Osteocyte (in vitro differentiated cells): ENCODE measurements at regions not wholly inside any gene's neighbourhood (a gene's known extent, or its start where the extent isn't known, plus 50 kb on each side); places are given as distances from the start of the nearest gene placed in this dataset.

Experiments
- DNase-seq: peaks from one replicate; pipeline ENCODE4 v3.0.0; 2021; ENCODE audit warnings: mixed read lengths; ENCODE audit not compliant: unreplicated experiment; ENCODE audit errors: extremely low spot score
- H3K27ac Mint-ChIP-seq: one replicate; pipeline ENCODE4 v1.8.0; 2021; ENCODE audit warnings: mild to moderate bottlenecking, mixed read lengths; ENCODE audit not compliant: unreplicated experiment
- H3K27me3 Mint-ChIP-seq: one replicate; pipeline ENCODE4 v1.8.0; 2021; ENCODE audit warnings: mixed read lengths; ENCODE audit not compliant: unreplicated experiment
- H3K36me3 Mint-ChIP-seq: one replicate; pipeline ENCODE4 v1.8.0; 2021; ENCODE audit warnings: mixed read lengths; ENCODE audit not compliant: unreplicated experiment
- H3K4me1 Mint-ChIP-seq: one replicate; pipeline ENCODE4 v1.8.0; 2021; ENCODE audit warnings: mixed read lengths; ENCODE audit not compliant: unreplicated experiment
- H3K4me3 Mint-ChIP-seq: one replicate; pipeline ENCODE4 v1.8.0; 2021; ENCODE audit warnings: mild to moderate bottlenecking, moderate library complexity, mixed read lengths; ENCODE audit not compliant: unreplicated experiment
- H3K9me3 Mint-ChIP-seq: one replicate; pipeline ENCODE4 v1.8.0; 2021; ENCODE audit warnings: mixed read lengths; ENCODE audit not compliant: unreplicated experiment
- TF ChIP-seq, protein P1 (sequence below): fragments of 200-600 bp; sonication (generic); IDR thresholded peaks from 2 replicates; pipeline ENCODE4 v1.5.0; 2021; ENCODE audit warnings: antibody characterized with exemption, mild to moderate bottlenecking, moderate library complexity

DNA sequence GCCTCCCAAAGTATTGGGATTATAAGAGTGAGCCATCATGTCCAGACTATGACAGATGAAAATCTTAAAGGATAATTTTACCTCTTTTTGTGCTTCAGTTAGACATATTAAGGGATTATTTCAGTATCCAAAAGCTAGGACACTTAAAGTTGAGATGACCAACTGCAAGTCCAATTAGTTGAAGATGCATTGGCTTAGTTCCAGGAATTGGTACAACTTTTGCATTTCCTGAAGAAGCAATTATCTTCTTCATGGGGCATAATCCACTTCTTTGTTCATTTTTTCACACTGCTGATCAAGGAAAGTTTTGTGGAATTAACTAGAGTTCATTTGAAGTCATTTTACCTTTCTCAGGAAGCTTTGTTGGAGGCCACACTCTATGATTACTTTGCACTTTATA lies 72.0 kb upstream of the HECW1 start:
- H3K27me3 Mint-ChIP-seq: peaks cover 46% of the 10 kb centered on the region
- H3K4me1 Mint-ChIP-seq: peaks cover 8% of the 10 kb centered on the region
- TF ChIP-seq, protein P1, sequence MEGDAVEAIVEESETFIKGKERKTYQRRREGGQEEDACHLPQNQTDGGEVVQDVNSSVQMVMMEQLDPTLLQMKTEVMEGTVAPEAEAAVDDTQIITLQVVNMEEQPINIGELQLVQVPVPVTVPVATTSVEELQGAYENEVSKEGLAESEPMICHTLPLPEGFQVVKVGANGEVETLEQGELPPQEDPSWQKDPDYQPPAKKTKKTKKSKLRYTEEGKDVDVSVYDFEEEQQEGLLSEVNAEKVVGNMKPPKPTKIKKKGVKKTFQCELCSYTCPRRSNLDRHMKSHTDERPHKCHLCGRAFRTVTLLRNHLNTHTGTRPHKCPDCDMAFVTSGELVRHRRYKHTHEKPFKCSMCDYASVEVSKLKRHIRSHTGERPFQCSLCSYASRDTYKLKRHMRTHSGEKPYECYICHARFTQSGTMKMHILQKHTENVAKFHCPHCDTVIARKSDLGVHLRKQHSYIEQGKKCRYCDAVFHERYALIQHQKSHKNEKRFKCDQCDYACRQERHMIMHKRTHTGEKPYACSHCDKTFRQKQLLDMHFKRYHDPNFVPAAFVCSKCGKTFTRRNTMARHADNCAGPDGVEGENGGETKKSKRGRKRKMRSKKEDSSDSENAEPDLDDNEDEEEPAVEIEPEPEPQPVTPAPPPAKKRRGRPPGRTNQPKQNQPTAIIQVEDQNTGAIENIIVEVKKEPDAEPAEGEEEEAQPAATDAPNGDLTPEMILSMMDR: no peak
- H3K36me3 Mint-ChIP-seq: no peaks in the 10 kb centered on the region
- no peak overlapping the region for H3K27ac Mint-ChIP-seq
- DNase-seq: no peak
- H3K9me3 Mint-ChIP-seq: no peaks in the 10 kb centered on the region
- no peak overlapping the region for H3K4me3 Mint-ChIP-seq

DNA sequence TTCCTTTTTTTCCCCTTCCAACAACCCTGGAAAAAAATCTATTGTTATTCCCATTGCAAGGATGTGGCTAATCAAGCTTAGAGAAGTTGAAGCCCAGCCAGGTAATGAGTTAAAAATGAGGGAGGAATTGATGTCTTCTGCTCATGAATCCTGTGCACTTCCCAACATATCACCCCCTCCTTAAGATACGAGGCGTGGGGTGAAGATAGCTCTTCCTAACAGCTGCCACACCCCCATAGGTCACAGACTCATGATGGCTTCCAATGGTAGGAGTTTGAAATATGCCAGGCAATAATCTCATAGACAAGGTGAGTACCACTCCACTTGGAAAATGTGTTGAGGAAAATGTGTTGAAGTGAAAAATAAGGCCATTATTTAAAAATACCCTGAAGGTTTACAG lies 71.3 kb upstream of the HECW1 start:
- Mint-ChIP-seq H3K27me3 (peaks cover 45% of the 10 kb centered on the region), H3K4me3 (no peak overlapping the region), H3K36me3 (no peaks in the 10 kb centered on the region), H3K4me1 (peaks cover 8% of the 10 kb centered on the region), H3K27ac (no peak overlapping the region), H3K9me3 (no peaks in the 10 kb centered on the region)
- DNase-seq: no peak
- TF ChIP-seq, protein P1: no peak

DNA sequence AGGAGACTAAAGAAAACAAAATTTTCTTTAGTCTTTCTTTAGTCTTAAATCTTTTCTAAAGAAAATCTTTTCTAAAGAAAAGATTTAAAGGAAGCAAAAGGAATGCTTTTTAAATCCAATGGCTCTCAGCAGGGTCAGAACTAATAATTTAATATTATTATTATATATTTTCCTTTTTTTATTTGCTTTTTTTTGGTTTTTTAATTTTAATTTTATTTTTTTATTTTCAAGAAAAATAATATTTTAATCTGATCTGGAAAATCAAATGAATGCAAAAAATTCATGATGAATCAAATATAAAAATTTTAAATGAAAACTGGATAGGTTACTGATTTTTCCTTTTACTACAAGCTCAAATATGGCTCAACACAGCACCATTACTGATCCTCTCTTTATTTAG lies 70.7 kb upstream of the HECW1 start:
- Mint-ChIP-seq H3K27ac (no peak overlapping the region), H3K27me3 (peaks cover 40% of the 10 kb centered on the region), H3K4me1 (peaks cover 8% of the 10 kb centered on the region), H3K4me3 (no peak overlapping the region), H3K9me3 (no peaks in the 10 kb centered on the region), H3K36me3 (no peaks in the 10 kb centered on the region)
- no peak for DNase-seq
- TF ChIP-seq, protein P1: no peak

DNA sequence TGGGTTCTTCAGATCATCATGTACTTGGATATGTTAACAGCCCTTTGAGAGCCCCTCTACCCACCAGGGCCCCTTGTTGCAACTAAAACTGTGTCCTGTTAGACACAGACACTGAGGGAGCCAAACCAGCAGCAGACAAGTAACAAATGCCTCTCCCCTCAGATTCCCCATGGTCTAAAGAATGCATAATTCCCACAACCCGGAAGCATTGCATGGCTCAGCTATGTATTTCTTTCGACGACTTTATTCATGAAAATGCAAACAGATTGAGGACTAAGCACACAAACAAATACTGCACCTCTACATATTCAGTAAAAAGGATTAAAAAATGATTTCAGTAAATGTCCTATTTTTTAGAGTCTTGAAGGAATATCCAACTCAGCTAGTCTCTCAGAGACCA lies 70.1 kb upstream of the HECW1 start:
- Mint-ChIP-seq H3K27ac (no peak overlapping the region), H3K36me3 (no peaks in the 10 kb centered on the region), H3K4me3 (no peak overlapping the region), H3K9me3 (no peaks in the 10 kb centered on the region), H3K27me3 (peaks cover 39% of the 10 kb centered on the region), H3K4me1 (peaks cover 8% of the 10 kb centered on the region)
- TF ChIP-seq, protein P1: no peak
- DNase-seq: no peak

- H3K27me3 Mint-ChIP-seq: peaks cover 50% of the 10 kb centered on the region
- H3K9me3 Mint-ChIP-seq: peaks cover 18% of the 10 kb centered on the region
- peaks cover 8% of the 10 kb centered on the region for H3K4me1 Mint-ChIP-seq
- TF ChIP-seq, protein P1: no peak
- no peak overlapping the region for H3K4me3 Mint-ChIP-seq
- H3K36me3 Mint-ChIP-seq: no peaks in the 10 kb centered on the region
- no peak for DNase-seq
- H3K27ac Mint-ChIP-seq: no peak overlapping the region
Measured at GRCh38 chr7:43044511-43044910, 67.9 kb upstream of the HECW1 start.
